ENCODE measurements at regions not wholly inside any gene's neighbourhood (a gene's known extent, or its start where the extent isn't known, plus 50 kb on each side); places are given as distances from the start of the nearest gene placed in this dataset.

- peaks cover 6% of the 10 kb centered on the region for H3K4me1 Mint-ChIP-seq (ENCODE audit: low read depth)
- no peak for DNase-seq
- H3K9me3 Mint-ChIP-seq = no peaks in the 10 kb centered on the region
- H3K27me3 Mint-ChIP-seq (ENCODE audit: insufficient read depth) = peaks cover 6% of the 10 kb centered on the region
- H3K36me3 Mint-ChIP-seq (ENCODE audit: low read depth) = no peaks in the 10 kb centered on the region
- no peak overlapping the region for H3K4me3 Mint-ChIP-seq
- H3K27ac Mint-ChIP-seq = no peak overlapping the region
- TF ChIP-seq CTCF (IDR thresholded peaks at IDR 0.05) = no peak
These were observed 165.3 kb downstream of the PJA1 start for GRCh38 chrX:68999931-69000330.

- no peaks in the 10 kb centered on the region for H3K36me3 Mint-ChIP-seq (ENCODE audit: low read depth)
- no peak for TF ChIP-seq CTCF (IDR thresholded peaks at IDR 0.05)
- DNase-seq = no peak
- H3K27ac Mint-ChIP-seq = no peak overlapping the region
- no peaks in the 10 kb centered on the region for H3K9me3 Mint-ChIP-seq
- peaks cover 6% of the 10 kb centered on the region for H3K4me1 Mint-ChIP-seq (ENCODE audit: low read depth)
- no peak overlapping the region for H3K4me3 Mint-ChIP-seq
- peaks cover 6% of the 10 kb centered on the region for H3K27me3 Mint-ChIP-seq (ENCODE audit: insufficient read depth)
These were observed 165.9 kb downstream of the PJA1 start for GRCh38 chrX:68999356-68999755.

GRCh38 chrX:68998716-68999115 lies 166.5 kb downstream of the PJA1 start:
- Mint-ChIP-seq H3K9me3 (no peaks in the 10 kb centered on the region), H3K4me1 (ENCODE audit: low read depth) (peaks cover 6% of the 10 kb centered on the region), H3K36me3 (ENCODE audit: low read depth) (no peaks in the 10 kb centered on the region), H3K27ac (no peak overlapping the region), H3K27me3 (ENCODE audit: insufficient read depth) (peaks cover 6% of the 10 kb centered on the region), H3K4me3 (no peak overlapping the region)
- TF ChIP-seq CTCF (IDR thresholded peaks at IDR 0.05) = no peak
- no peak for DNase-seq

- Mint-ChIP-seq H3K27ac (no peak overlapping the region), H3K36me3 (ENCODE audit: low read depth) (no peaks in the 10 kb centered on the region), H3K9me3 (no peaks in the 10 kb centered on the region), H3K4me3 (no peak overlapping the region), H3K4me1 (ENCODE audit: low read depth) (peaks cover 6% of the 10 kb centered on the region), H3K27me3 (ENCODE audit: insufficient read depth) (peaks cover 6% of the 10 kb centered on the region)
- no peak for TF ChIP-seq CTCF (IDR thresholded peaks at IDR 0.05)
- peak; percentile 0 for DNase-seq
These were observed 167.3 kb downstream of the PJA1 start for GRCh38 chrX:68997911-68998310.

- TF ChIP-seq CTCF (IDR thresholded peaks at IDR 0.05) = no peak
- Mint-ChIP-seq H3K27ac (no peak overlapping the region), H3K4me3 (no peak overlapping the region), H3K36me3 (ENCODE audit: low read depth) (no peaks in the 10 kb centered on the region), H3K4me1 (ENCODE audit: low read depth) (peaks cover 6% of the 10 kb centered on the region), H3K27me3 (ENCODE audit: insufficient read depth) (peaks cover 3% of the 10 kb centered on the region), H3K9me3 (no peaks in the 10 kb centered on the region)
- DNase-seq = no peak
These were observed 167.7 kb downstream of the PJA1 start for GRCh38 chrX:68997511-68997910.

Data from HFFc6 (cell line).